Activated T-cell treated with anti-CD3 and anti-CD28 coated beads for 1 hour (primary cell): ENCODE measurements at regions not wholly inside any gene's neighbourhood (a gene's known extent, or its start where the extent isn't known, plus 50 kb on each side); places are given as distances from the start of the nearest gene placed in this dataset.
"Not testable (repeated sequence)": the region's sequence is repeated elsewhere in the genome, so short reads cannot be mapped to it uniquely, and the experiment has no call there.

Source experiments
- DNase-seq: peaks from one replicate; pipeline ENCODE4 v3.0.0-alpha.2; 2020; ENCODE audit warnings: low read depth

- DNase-seq: no peak
Observed at GRCh38 chr20:56724241-56724757, 95.2 kb downstream of the TFAP2C start.

GRCh38 chr20:56730003-56730402 is 100.9 kb downstream of the TFAP2C start:
- DNase-seq: no peak

GRCh38 chr20:56730996-56731395 is 101.9 kb downstream of the TFAP2C start:
- no peak for DNase-seq

GRCh38 chr20:56731476-56731875 is 102.4 kb downstream of the TFAP2C start:
- DNase-seq: no peak

GRCh38 chr20:56733967-56734366 is 104.9 kb downstream of the TFAP2C start:
- DNase-seq: no peak

- no peak for DNase-seq
Observed at GRCh38 chr20:56735084-56735642, 106.1 kb downstream of the TFAP2C start.

GRCh38 chr20:56736285-56736857 is 107.3 kb downstream of the TFAP2C start:
- DNase-seq: no peak

- DNase-seq: not testable (repeated sequence)
Observed at GRCh38 chr20:56744325-56744821, 115.3 kb downstream of the TFAP2C start.

- no peak for DNase-seq
Observed at GRCh38 chr20:56748476-56749377, 119.6 kb downstream of the TFAP2C start.

- no peak for DNase-seq
Observed at GRCh38 chr20:56750430-56750829, 121.3 kb downstream of the TFAP2C start.

GRCh38 chr20:56752274-56752673 is 123.2 kb downstream of the TFAP2C start:
- no peak for DNase-seq

- DNase-seq: no peak
Observed at GRCh38 chr20:56755201-56755600, 126.1 kb downstream of the TFAP2C start.

GRCh38 chr20:56756658-56757057 is 127.6 kb downstream of the TFAP2C start:
- DNase-seq: not testable (repeated sequence)

- no peak for DNase-seq
Observed at GRCh38 chr20:56758706-56759105, 129.6 kb downstream of the TFAP2C start.

GRCh38 chr20:56759741-56760278 is 130.7 kb downstream of the TFAP2C start:
- DNase-seq: no peak

- no peak for DNase-seq
Observed at GRCh38 chr20:56760610-56761009, 131.5 kb downstream of the TFAP2C start.

GRCh38 chr20:56761393-56761792 is 132.3 kb downstream of the TFAP2C start:
- DNase-seq: no peak

- no peak for DNase-seq
Observed at GRCh38 chr20:56762401-56762800, 133.3 kb downstream of the TFAP2C start.

GRCh38 chr20:56762829-56763228 is 133.7 kb downstream of the TFAP2C start:
- no peak for DNase-seq

- DNase-seq: no peak
Observed at GRCh38 chr20:56764671-56765070, 135.6 kb downstream of the TFAP2C start.

GRCh38 chr20:56765172-56766073 is 136.3 kb downstream of the TFAP2C start:
- no peak for DNase-seq
